VCaP (cell line): ENCODE measurements at regions not wholly inside any gene's neighbourhood (a gene's known extent, or its start where the extent isn't known, plus 50 kb on each side); places are given as distances from the start of the nearest gene placed in this dataset.

Source experiments
- H3K27ac ChIP-seq: fragments of 450-650 bp; 2 replicates; pipeline ENCODE4 v1.5.1; 2017
- TF ChIP-seq, protein P1 (sequence below): fragments of 450-650 bp; conservative IDR thresholded peaks from 2 replicates; pipeline ENCODE4 v1.5.1; 2017; ENCODE audit warnings: mild to moderate bottlenecking, moderate library complexity

DNA sequence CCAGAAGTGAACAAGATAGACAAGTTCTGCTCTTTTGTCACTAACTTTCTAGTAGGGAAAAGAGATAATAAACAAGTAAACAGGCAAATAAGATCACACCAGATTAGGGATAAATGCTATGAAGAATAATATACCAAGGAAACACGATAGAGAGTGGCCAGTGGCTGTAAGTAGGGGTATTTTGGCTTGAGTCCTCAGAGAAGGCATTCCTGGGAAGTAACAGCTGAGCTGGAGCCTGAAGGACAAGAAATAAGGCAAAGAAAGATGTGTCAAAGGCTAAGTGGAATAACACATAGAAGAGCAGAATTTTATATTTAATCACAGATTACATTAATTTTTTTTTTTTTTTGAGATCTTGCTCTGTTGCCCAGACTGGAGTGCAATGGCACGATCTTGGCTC, 366.2 kb downstream of the ZIC1 start:
- TF ChIP-seq, protein P1, sequence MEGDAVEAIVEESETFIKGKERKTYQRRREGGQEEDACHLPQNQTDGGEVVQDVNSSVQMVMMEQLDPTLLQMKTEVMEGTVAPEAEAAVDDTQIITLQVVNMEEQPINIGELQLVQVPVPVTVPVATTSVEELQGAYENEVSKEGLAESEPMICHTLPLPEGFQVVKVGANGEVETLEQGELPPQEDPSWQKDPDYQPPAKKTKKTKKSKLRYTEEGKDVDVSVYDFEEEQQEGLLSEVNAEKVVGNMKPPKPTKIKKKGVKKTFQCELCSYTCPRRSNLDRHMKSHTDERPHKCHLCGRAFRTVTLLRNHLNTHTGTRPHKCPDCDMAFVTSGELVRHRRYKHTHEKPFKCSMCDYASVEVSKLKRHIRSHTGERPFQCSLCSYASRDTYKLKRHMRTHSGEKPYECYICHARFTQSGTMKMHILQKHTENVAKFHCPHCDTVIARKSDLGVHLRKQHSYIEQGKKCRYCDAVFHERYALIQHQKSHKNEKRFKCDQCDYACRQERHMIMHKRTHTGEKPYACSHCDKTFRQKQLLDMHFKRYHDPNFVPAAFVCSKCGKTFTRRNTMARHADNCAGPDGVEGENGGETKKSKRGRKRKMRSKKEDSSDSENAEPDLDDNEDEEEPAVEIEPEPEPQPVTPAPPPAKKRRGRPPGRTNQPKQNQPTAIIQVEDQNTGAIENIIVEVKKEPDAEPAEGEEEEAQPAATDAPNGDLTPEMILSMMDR = no peak
- H3K27ac ChIP-seq = no peak overlapping the region

DNA sequence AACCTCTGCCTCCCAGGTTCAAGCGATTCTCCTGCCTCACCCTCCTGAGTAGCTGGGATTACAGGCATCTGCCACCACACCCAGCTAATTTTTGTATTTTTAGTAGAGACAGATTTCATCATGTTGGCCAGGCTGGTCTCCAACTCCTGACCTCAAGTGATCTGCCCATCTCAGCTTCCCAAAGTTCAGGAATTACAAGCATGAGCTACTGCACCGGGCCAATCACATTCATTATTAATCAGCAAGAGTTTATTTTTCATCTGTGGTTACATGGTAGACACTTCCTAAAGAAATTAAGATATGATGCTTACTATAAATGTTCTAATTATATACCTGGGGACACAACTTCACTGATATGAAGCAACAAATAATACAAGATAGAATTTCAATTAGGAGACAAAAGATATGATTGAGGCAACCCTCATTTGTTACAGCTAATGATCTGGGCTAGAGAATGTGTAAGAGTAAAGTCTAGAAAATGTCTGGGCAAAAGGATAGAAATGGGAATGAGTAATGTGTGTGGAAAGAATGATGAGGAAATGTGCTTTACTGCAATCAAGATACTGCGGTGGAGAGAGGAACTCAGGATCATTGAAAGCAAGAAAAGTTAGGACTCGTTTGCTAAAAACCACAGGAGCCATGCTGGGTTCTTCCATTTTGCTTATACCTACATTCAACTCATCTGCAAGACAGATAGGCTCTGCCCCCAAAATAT, 366.8 kb downstream of the ZIC1 start:
- TF ChIP-seq, protein P1 = no peak
- no peak overlapping the region for H3K27ac ChIP-seq

DNA sequence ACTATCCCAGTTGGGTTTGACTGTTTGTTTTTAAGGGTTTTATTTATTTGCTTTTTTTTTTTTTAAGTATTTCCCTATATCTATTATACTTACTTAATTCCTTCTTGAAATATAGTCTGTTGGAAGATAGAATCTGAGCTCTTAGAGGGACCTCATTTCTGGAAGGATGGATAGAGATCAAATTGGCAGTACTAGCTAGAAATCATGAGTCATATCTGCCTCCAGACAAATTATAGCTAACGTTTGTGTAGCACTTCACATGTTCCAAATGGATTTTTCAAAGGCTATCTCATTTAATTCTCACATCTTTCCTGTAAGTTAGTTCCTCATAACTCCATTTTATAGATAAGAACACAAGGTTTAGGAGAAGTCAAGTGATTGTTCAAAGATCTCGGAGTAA, 384.7 kb downstream of the ZIC1 start:
- TF ChIP-seq, protein P1 = no peak

DNA sequence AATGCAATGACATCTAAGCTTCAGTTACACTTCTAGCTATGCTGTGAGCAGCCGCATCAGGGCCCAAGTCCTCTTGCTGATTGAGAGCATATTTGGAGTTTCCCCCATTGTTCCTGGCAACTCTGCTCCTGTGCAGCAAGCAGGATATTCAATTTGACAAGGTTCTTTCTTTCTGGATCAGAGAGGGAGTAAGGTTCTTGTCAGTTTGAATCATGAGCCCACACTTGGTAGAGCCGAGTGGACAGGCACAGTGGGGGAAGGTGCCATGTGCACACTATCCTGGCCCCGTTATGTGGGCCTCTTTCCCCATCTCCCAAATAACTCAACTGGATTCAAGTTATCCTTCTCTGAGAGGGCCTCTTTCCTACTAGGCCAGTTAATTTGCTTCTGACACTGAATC, 385.4 kb downstream of the ZIC1 start:
- no peak overlapping the region for H3K27ac ChIP-seq
- TF ChIP-seq, protein P1 = no peak

More for the DNA sequence above, 384.7 kb downstream of the ZIC1 start:
- H3K27ac ChIP-seq = no peak overlapping the region

DNA sequence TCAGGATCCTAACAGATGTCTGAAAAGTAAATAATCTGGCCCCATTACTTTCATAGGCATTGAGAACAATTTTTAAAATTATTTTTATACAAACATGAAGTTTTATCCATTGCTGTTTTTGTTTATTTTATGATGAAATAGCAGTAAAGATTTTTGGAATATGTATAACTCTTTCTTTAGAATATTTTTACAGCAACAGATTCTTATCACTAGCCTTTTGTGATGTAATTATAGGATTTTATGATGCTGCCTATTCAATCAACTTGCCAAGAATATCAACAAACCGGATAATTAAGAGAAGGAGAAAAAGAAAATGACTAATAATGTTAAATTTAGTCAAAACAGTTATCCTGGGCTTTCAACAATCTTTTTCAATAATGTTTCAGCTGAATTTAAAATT, 386.3 kb downstream of the ZIC1 start:
- TF ChIP-seq, protein P1 = no peak
- H3K27ac ChIP-seq = no peak overlapping the region

DNA sequence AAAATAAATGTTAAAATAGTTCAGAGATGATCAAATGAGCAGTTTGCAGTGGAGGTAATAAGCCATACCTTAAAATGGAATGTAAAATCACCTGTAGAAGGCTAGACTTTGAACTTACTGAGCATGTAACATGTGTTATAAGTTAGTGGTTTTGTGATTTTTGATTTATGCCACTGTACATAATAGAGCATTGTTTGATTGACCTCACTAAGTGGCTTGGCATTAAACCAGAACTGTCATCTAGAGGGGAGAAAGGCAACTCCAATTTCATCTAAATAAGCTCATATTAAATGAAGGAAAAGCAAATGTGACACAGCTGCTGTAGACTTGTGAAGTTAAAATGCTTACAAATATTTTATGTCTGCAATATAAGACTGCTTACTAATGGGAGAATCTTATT, 387.9 kb downstream of the ZIC1 start:
- H3K27ac ChIP-seq = no peak overlapping the region
- TF ChIP-seq, protein P1 = no peak

DNA sequence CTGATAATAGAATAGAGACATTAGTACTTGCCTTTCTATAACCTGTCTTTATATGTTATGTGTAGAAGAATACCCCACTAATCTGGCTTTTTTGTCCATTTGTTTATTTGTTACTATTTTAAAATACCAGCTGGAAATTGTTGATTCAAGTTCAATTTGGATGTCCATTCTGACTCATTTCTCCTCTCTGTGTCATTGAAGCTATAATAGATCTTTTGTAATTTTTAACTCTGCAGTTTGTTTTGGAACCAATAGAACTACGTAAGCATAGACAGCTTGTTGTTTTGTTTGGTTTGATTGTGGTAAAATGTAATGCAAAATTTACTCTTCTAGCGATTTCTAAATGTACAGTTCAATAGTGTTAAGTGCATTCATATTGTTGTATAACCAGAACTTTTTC, 390.4 kb downstream of the ZIC1 start:
- no peak overlapping the region for H3K27ac ChIP-seq
- TF ChIP-seq, protein P1 = no peak
